ENCODE measurements at regions not wholly inside any gene's neighbourhood (a gene's known extent, or its start where the extent isn't known, plus 50 kb on each side); places are given as distances from the start of the nearest gene placed in this dataset.

DNA sequence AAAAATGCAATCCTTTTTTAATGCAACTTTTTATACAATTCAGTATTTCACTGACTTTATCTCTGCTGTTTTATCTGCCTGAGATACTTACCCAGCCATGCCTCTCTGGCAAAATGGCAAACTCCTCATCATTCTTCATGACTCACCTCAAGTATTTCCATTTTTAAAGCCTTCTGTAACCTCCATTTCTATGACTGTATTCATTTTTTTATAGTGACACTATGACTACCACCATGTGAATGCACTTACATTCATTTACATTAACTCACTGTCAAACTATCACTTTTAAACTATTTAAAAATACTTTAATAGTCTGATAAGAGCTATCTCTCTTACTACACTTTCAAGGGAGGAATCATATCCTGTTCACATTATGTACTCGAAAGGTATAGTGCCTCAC, 99.4 kb upstream of the SCN7A start (continued):
- no peak for TF ChIP-seq CTCF (IDR thresholded peaks at IDR 0.05)
- TF ChIP-seq EZH2phosphoT487 (IDR thresholded peaks at IDR 0.05; ENCODE audit: borderline replicate concordance, low read depth) = no peak

DNA sequence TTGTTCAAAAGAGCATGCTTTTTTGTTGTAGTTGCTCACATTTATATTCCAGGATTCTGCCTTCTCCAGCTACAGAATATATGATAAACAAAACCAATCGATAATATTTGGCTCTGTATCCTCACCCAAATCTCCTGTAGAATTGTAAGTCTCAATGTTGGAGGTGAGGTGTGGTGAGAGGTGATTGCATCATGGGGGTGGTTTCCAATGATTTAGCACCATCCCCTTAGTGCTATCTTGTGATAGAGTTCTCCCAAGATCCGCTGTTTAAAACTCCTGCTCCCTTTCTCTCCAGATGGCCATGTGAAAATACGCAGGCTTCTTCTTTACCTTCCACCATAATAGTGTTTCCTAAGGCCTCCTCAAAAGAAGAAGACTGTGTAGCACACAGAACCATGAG, 98.7 kb upstream of the SCN7A start:
- Histone ChIP-seq H4K20me1 (ENCODE audit: insufficient read depth) (no peaks in the 10 kb centered on the region), H3K4me1 (ENCODE audit: control insufficient read depth in 1 of 2, insufficient read depth in 2 of 2, low read depth in 1 of 2, low read length in 1 of 2) (no peaks in the 10 kb centered on the region), H3K9ac (peak overlapping the region; percentile 33; the same call in 1 of the 2 replicates), H3K27ac (ENCODE audit: low read depth in 2 of 2, low read length in 1 of 2) (peak overlapping the region in 1 of 2 experiments; percentile 80; a peak in 2 of 4 replicates), H3K9me3 (0 out of 2 replicates have a peak, but pooled peaks cover 4% of the 10 kb centered on the region), H3K79me2 (ENCODE audit: insufficient read depth) (no peaks in the 10 kb centered on the region), H3F3A (replicated peaks; ENCODE audit: insufficient read depth) (peaks cover 18% of the 10 kb centered on the region), H3K27me3 (ENCODE audit: insufficient read depth) (no peaks in the 10 kb centered on the region), H3K9me2 (no peaks in the 10 kb centered on the region), H3K4me3 (ENCODE audit: low read depth in 2 of 2, low read length in 1 of 2) (no peak overlapping the region), H3K4me2 (no peak overlapping the region), H2AFZ (ENCODE audit: low read depth) (peak overlapping the region; percentile 56; the same call in 1 of the 2 replicates), H3K36me3 (replicated peaks in 1 of 2; ENCODE audit: control insufficient read depth in 1 of 2, insufficient read depth in 2 of 2, low read length in 1 of 2) (no peaks in the 10 kb centered on the region)
- 84% methylated on average over 3 of the region's 3 CpGs for WGBS (ENCODE audit: low lambda C conversion rate)
- no peak for DNase-seq
- TF ChIP-seq TCF12 (IDR thresholded peaks at IDR 0.05) = no peak
- TF ChIP-seq, protein P1, sequence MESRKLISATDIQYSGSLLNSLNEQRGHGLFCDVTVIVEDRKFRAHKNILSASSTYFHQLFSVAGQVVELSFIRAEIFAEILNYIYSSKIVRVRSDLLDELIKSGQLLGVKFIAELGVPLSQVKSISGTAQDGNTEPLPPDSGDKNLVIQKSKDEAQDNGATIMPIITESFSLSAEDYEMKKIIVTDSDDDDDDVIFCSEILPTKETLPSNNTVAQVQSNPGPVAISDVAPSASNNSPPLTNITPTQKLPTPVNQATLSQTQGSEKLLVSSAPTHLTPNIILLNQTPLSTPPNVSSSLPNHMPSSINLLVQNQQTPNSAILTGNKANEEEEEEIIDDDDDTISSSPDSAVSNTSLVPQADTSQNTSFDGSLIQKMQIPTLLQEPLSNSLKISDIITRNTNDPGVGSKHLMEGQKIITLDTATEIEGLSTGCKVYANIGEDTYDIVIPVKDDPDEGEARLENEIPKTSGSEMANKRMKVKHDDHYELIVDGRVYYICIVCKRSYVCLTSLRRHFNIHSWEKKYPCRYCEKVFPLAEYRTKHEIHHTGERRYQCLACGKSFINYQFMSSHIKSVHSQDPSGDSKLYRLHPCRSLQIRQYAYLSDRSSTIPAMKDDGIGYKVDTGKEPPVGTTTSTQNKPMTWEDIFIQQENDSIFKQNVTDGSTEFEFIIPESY (IDR thresholded peaks at IDR 0.05; ENCODE audit: borderline replicate concordance, low read depth) = no peak
- TF ChIP-seq EZH2phosphoT487 (IDR thresholded peaks at IDR 0.05; ENCODE audit: borderline replicate concordance, low read depth) = no peak
- TF ChIP-seq MEF2A (IDR thresholded peaks at IDR 0.05; ENCODE audit: borderline replicate concordance, low read depth) = no peak
- no peak for TF ChIP-seq NFIC (IDR thresholded peaks at IDR 0.05; ENCODE audit: borderline replicate concordance)
- TF ChIP-seq JUND (IDR thresholded peaks at IDR 0.05) = no peak
- TF ChIP-seq FOSL2 (IDR thresholded peaks at IDR 0.05; ENCODE audit: borderline replicate concordance, low read depth) = no peak
- CTCF ChIA-PET = interaction anchor here (1.6 kb wide), 1 partner anchor 11 kb away, joined by 4 read pairs; no protein-coding TSS in a partner anchor
- POLR2A ChIA-PET = no interaction called here

DNA sequence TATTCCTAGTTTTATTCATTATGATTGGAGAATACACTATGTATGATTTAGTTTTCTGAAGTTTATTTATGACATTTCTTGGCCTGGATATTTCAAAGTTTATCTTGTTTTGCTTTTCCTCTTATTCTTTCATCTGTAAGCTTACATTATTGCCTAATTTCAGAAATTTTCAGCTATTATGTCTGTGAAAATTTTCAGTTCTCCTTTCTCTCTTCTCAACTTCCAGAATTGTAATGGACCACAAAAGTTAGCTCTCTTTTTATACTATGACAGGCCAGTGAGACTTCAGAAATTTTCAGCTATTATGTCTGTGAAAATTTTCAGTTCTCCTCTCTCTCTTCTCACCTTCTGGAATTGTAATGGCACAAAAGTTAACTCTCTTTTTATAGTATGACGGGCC, 97.2 kb upstream of the SCN7A start:
- H3K4me2 ChIP-seq = no peak overlapping the region
- DNase-seq = no peak
- no peaks in the 10 kb centered on the region for H3K4me1 ChIP-seq (ENCODE audit: control insufficient read depth in 1 of 2, insufficient read depth in 2 of 2, low read depth in 1 of 2, low read length in 1 of 2)
- no peaks in the 10 kb centered on the region for H3K36me3 ChIP-seq (replicated peaks in 1 of 2; ENCODE audit: control insufficient read depth in 1 of 2, insufficient read depth in 2 of 2, low read length in 1 of 2)
- POLR2A ChIA-PET = no interaction called here
- H3K79me2 ChIP-seq (ENCODE audit: insufficient read depth) = no peaks in the 10 kb centered on the region
- H4K20me1 ChIP-seq (ENCODE audit: insufficient read depth) = no peaks in the 10 kb centered on the region
- H3K27ac ChIP-seq (ENCODE audit: low read depth in 2 of 2, low read length in 1 of 2) = no peak overlapping the region
- no peaks in the 10 kb centered on the region for H3K9me2 ChIP-seq
- CTCF ChIA-PET = no interaction called here
- peaks cover 18% of the 10 kb centered on the region for H3F3A ChIP-seq (replicated peaks; ENCODE audit: insufficient read depth)
- H3K9ac ChIP-seq = no peak overlapping the region
- WGBS (ENCODE audit: low lambda C conversion rate) = 0% methylated on average over 1 of the region's 1 CpG
- no peak overlapping the region for H2AFZ ChIP-seq (ENCODE audit: low read depth)
- no peaks in the 10 kb centered on the region for H3K27me3 ChIP-seq (ENCODE audit: insufficient read depth)
- H3K4me3 ChIP-seq (ENCODE audit: low read depth in 2 of 2, low read length in 1 of 2) = no peak overlapping the region
- no peaks in the 10 kb centered on the region for H3K9me3 ChIP-seq
- TF ChIP-seq EZH2phosphoT487 (IDR thresholded peaks at IDR 0.05; ENCODE audit: borderline replicate concordance, low read depth) = no peak
- no peak for TF ChIP-seq FOXM1 (IDR thresholded peaks at IDR 0.05; ENCODE audit: low read depth)
- TF ChIP-seq FOSL2 (IDR thresholded peaks at IDR 0.05; ENCODE audit: borderline replicate concordance, low read depth) = no peak
- TF ChIP-seq RCOR1 (IDR thresholded peaks at IDR 0.05; ENCODE audit: low read length) = no peak
- TF ChIP-seq JUND (IDR thresholded peaks at IDR 0.05) = no peak
- TF ChIP-seq POLR2AphosphoS5 (IDR thresholded peaks at IDR 0.05; ENCODE audit: low read depth, low read length) = no peak
- TF ChIP-seq REST (IDR thresholded peaks at IDR 0.05; ENCODE audit: low read depth, low read length) = no peak
- no peak for TF ChIP-seq NFIC (IDR thresholded peaks at IDR 0.05; ENCODE audit: borderline replicate concordance)
- no peak for TF ChIP-seq NRF1 (IDR thresholded peaks at IDR 0.05; ENCODE audit: low read depth, low read length)
- TF ChIP-seq PBX3 (IDR thresholded peaks at IDR 0.05) = no peak

All from SK-N-SH (cell line).